Islet precursor cell (in vitro differentiated cells): ENCODE measurements at regions not wholly inside any gene's neighbourhood (a gene's known extent, or its start where the extent isn't known, plus 50 kb on each side); places are given as distances from the start of the nearest gene placed in this dataset.
"Not testable (repeated sequence)": the region's sequence is repeated elsewhere in the genome, so short reads cannot be mapped to it uniquely, and the experiment has no call there.

Source experiments
- DNase-seq: peaks from one replicate; pipeline ENCODE4 v3.0.0-alpha.2; 2018

- DNase-seq, result no peak
Observed at GRCh38 chr6:167690931-167691330, 135.8 kb upstream of the AFDN start.

- peak; percentile 58 for DNase-seq
Observed at GRCh38 chr6:167691533-167692312, 135.0 kb upstream of the AFDN start.

DNA sequence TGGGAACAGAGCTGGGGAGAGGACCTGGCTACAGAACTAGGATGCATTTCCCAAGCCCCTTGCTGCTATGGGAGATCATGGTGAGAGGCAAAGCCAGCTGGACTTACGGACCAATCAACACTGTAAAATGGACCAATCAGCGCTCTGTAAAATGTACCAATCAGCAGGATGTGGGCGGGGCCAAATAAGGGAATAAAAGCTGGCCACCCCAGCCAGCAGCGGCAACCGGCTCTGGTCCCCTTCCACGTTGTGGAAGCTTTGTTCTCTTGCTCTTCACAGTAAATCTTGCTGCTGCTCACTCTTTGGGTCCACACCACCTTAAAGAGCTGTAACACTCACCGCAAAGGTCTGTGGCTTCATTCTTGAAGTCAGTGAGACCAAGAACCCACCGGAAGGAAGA, 133.2 kb upstream of the AFDN start:
- not testable (repeated sequence) for DNase-seq

GRCh38 chr6:167695831-167696230, 130.9 kb upstream of the AFDN start:
- no peak for DNase-seq

GRCh38 chr6:167696296-167696695, 130.4 kb upstream of the AFDN start:
- DNase-seq, result no peak

GRCh38 chr6:167697316-167697715, 129.4 kb upstream of the AFDN start:
- no peak for DNase-seq

- DNase-seq, result no peak
Observed at GRCh38 chr6:167698540-167698939, 128.2 kb upstream of the AFDN start.

DNA sequence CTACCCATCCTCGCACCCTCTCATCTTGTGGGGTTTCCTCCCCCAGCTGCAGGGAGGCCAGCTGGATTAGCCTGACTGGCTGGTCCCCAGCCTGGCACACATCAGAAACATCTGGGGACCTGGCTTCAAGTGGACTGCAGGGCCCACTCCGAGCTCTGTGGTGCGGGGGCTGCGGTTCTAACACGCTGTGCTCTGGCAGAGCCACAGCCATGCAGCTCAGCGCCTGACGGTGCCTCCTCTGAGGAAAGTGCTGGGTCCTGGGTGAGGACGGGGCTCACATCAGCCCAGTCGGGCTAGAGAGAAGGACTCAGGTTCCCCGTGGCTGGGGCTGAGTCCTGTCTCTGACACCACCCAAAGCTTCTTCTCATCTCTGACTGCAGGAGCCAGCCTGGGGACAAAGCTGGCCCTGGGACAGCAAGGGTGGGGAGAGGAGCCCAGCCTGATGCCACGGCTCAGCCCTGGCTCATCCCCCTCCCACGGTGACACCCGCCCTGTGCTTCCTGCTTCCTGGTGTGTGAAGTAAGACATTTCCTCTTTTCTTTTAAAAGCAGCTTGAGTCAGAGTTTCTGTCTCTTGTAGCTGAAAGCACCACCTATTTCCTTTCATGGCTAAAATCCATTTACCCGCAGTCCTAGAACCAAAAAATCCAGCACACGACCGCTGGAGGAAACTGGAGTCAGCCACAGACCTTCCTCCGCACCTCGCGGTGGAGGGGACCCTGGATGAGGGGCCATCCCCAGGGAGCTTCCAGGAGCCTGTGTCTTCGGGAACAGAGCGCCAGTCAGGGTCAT, 127.4 kb upstream of the AFDN start:
- DNase-seq, result peak; percentile 81

DNA sequence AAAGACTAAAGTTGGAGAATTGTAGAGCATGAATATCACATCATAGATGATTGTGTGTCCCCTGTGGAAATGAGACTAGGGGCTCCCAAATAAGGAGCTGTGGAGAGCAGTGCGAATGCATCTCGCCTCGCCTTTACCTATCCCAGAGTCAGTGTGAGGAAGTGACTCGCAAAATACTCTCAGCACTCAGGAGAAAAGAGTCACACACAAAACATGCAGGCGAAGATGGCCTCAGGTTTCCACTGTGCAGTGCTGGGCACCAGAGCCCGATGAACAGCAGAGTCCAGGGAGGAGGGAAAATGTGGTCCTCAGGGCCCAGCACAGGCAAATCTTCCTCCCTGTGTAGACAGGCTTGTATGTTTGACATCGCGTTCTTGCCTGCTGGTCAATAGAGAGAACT, 126.5 kb upstream of the AFDN start:
- peak; percentile 79 for DNase-seq

- DNase-seq, result no peak
Observed at GRCh38 chr6:167701010-167701409, 125.7 kb upstream of the AFDN start.

GRCh38 chr6:167702241-167702827, 124.4 kb upstream of the AFDN start:
- DNase-seq, result no peak

- no peak for DNase-seq
Observed at GRCh38 chr6:167703347-167703746, 123.4 kb upstream of the AFDN start.

DNA sequence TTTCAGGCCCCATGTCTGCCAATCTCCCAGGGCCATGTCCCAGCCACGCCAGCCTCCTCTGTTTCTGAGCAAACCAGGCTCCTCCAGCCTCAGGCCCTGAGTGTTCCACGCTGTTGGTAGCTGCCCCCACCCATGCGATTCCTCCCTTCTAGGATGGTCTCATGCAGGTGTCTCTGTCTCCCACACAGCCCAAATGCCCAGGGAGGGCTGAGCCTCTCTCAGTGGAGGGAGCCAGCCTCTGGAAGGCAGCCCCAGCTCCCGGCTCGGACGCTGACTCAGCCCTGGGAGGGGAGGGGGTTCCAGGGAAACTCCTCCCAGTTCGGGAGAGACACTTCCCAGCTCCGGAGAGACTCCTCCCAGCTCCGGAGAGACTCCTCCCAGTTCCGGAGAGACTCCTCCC, 122.9 kb upstream of the AFDN start:
- DNase-seq, result peak; percentile 43

DNA sequence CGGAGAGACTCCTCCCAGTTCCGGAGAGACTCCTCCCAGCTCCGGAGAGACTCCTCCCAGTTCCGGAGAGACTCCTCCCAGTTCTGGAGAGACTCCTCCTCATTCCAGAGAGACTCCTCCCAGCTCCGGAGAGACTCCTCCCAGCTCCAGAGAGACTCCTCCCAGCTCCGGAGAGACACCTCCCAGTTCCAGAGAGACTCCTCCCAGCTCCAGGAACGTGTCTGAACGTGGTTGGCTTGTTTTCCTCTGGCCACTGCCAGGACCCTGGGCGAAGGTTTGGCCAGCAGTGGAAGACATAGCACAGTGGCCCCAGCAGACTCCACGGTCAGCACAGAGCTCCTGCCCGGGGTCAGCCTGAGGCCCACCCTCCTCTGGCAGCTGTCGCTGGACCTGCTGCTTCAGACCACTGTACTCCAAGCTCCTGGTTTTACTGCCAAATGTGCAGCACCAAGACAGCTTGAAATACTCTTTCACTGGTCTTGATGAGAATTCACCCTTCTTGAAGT, 122.3 kb upstream of the AFDN start:
- DNase-seq, result peak; percentile 42

- peak; percentile 36 for DNase-seq
Observed at GRCh38 chr6:167705211-167705750, 121.4 kb upstream of the AFDN start.

GRCh38 chr6:167706313-167707109, 120.2 kb upstream of the AFDN start:
- peak; percentile 48 for DNase-seq

- DNase-seq, result peak; percentile 57
Observed at GRCh38 chr6:167707686-167708500, 118.8 kb upstream of the AFDN start.

DNA sequence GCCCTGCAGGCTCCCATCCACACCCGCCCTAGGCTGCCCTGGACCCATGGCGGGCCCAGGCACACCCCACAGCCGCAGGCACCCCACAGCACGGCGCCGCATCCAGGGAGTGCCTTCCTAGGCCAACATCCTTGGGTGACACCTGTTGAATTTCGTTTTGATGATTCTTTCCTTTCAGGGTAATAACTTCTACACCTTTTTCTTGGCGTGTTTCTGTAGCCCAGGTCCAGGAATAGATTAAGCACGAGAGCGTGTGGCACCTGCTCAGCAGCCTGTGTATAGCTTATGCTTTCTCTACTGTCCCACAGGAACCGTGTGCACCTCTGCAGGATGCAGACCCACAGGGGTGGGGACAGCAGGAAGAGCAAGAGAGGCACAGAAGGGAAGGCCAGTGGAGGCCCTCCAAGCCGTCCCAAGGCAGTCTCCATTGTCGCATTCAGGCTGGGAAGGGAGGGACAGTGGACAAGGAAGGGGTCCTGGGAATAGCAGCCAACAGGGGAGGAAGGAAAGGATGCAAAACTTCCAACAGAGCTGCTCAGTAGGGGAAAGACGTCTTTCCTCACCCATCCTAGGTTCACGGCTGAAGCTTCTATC, 118.1 kb upstream of the AFDN start:
- DNase-seq, result no peak

DNA sequence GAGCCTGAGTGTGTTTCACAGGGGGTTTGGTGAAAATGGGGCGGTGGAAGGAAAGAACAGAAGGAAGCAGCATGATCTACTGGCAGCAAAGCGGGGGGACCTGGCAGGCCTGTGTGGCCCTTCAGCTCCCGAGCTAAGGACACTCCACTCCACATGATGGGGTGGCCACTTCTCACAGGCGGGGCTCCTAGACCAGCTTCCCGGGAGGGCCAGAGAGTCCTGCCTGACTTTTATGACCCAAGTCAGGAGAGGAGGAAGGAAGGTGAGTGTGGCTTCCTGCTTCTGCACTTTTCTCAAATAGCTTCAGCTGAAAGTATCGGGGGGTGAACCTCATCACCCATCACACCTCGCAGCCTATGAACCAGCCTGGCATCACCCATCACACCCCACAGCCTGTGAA, 117.5 kb upstream of the AFDN start:
- DNase-seq, result no peak

- DNase-seq, result not testable (repeated sequence)
Observed at GRCh38 chr6:167709776-167710336, 116.9 kb upstream of the AFDN start.
